Prostate gland (tissue), 2 donors: ENCODE measurements at regions not wholly inside any gene's neighbourhood (a gene's known extent, or its start where the extent isn't known, plus 50 kb on each side); places are given as distances from the start of the nearest gene placed in this dataset.
"Not testable (repeated sequence)": the region's sequence is repeated elsewhere in the genome, so short reads cannot be mapped to it uniquely, and the experiment has no call there.

Experiments
- DNase-seq: peaks from one replicate; pipeline ENCODE4 v3.0.0-alpha.2; 2019; ENCODE audit warnings: low spot score
- H3K27ac ChIP-seq, 2 donors: fragments of 200-600 bp; sonication (generic); 2 replicates each; pipeline ENCODE4 v1.5.1; 2017 to 2019
- H3K27me3 ChIP-seq: fragments of 200-600 bp; sonication (generic); replicated peaks from 2 replicates; pipeline ENCODE4 v1.5.1; 2019; ENCODE audit not compliant: insufficient read depth
- H3K36me3 ChIP-seq, 2 donors: fragments of 200-600 bp; sonication (generic); 1 replicate in 1 of 2; 2 replicates in 1 of 2; pipeline versions ENCODE4 v1.5.1 to v1.8.1; 2017 to 2019
- H3K4me1 ChIP-seq: fragments of 200-600 bp; sonication (generic); replicated peaks from 2 replicates; pipeline ENCODE4 v1.5.1; 2019
- H3K4me3 ChIP-seq, 2 donors: fragments of 200-600 bp; sonication (generic); 2 replicates each; pipeline ENCODE4 v1.5.1; 2017 to 2019
- H3K9me3 ChIP-seq: fragments of 200-600 bp; sonication (generic); 2 replicates; pipeline ENCODE4 v1.5.1; 2017
- POLR2A ChIP-seq: fragments of 450-650 bp; IDR thresholded peaks from one replicate; pipeline ENCODE4 v1.6.1; 2016; ENCODE audit warnings: antibody characterized with exemption, mild to moderate bottlenecking
- POLR2AphosphoS5 ChIP-seq: sonication (generic); formaldehyde crosslinking; IDR thresholded peaks from one replicate; pipeline ENCODE4 v1.6.1; 2017; ENCODE audit warnings: antibody characterized with exemption
- WGBS: methylation state at CpG from one replicate; pipeline ENCODE4 v1.1.5; 2018; 5-methylcytosine and 5-hydroxymethylcytosine counted together
- intact Hi-C: fragments of 100-400 bp; cut with DNase I; formaldehyde crosslinking; loops from one replicate; pipeline ENCODE4 v1.14.2; 2022
- TF ChIP-seq, protein P1 (sequence below), 4 experiments: fragments of 200-600 bp in 2 of 4; fragments of 450-650 bp in 2 of 4; sonication (generic) in 2 of 4; IDR thresholded peaks; 1 replicate in 3 of 4; 2 replicates in 1 of 4; pipeline ENCODE4 v1.5.1; 2016 to 2019; ENCODE audit warnings: antibody characterized with exemption in 4 of 4, mild to moderate bottlenecking in 2 of 4, moderate library complexity in 2 of 4

DNA sequence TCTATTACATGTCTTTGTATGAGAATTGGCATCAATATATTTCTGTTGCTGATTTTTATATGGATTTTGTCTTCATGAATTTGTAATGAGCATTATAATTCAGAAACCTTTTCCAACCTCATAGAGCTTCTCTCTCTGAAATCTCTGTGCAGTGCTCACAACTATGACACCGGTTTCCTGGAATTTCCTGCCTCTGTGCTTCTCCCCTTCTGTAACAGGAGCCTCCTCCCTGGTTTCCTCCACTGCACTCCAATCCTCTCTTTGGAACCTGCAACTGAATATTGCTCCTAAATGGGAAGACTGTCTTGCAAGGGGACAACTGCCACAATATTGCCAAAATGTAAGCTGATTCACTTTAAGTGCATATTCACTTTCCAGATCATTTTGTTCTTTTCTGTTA, 1147.9 kb downstream of the UQCRFS1 start:
- DNase-seq: no peak
- intact Hi-C loops: no loop called here
- 23% methylated on average over 1 of the region's 1 CpG for WGBS
- H3K27me3 ChIP-seq: no peaks in the 10 kb centered on the region
- H3K9me3 ChIP-seq: no peaks in the 10 kb centered on the region
- no peaks in the 10 kb centered on the region for H3K4me1 ChIP-seq
- H3K36me3 ChIP-seq: no peaks in the 10 kb centered on the region
- TF ChIP-seq, protein P1, sequence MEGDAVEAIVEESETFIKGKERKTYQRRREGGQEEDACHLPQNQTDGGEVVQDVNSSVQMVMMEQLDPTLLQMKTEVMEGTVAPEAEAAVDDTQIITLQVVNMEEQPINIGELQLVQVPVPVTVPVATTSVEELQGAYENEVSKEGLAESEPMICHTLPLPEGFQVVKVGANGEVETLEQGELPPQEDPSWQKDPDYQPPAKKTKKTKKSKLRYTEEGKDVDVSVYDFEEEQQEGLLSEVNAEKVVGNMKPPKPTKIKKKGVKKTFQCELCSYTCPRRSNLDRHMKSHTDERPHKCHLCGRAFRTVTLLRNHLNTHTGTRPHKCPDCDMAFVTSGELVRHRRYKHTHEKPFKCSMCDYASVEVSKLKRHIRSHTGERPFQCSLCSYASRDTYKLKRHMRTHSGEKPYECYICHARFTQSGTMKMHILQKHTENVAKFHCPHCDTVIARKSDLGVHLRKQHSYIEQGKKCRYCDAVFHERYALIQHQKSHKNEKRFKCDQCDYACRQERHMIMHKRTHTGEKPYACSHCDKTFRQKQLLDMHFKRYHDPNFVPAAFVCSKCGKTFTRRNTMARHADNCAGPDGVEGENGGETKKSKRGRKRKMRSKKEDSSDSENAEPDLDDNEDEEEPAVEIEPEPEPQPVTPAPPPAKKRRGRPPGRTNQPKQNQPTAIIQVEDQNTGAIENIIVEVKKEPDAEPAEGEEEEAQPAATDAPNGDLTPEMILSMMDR (IDR thresholded peaks at IDR 0.05): no peak
- TF ChIP-seq POLR2AphosphoS5 (no peak), POLR2A (no peak)
- no peak overlapping the region for H3K27ac ChIP-seq
- H3K4me3 ChIP-seq: no peak overlapping the region

GRCh38 chr19:28063702-28064101, 1149.2 kb downstream of the UQCRFS1 start:
- intact Hi-C loops: no loop called here
- Histone ChIP-seq H3K27ac (no peak overlapping the region), H3K9me3 (no peaks in the 10 kb centered on the region), H3K4me3 (no peak overlapping the region), H3K4me1 (no peaks in the 10 kb centered on the region), H3K27me3 (no peaks in the 10 kb centered on the region), H3K36me3 (no peaks in the 10 kb centered on the region)
- no peak for DNase-seq
- TF ChIP-seq POLR2A (no peak), POLR2AphosphoS5 (no peak)
- TF ChIP-seq, protein P1 (IDR thresholded peaks at IDR 0.05): no peak
- 77% methylated on average over 2 of the region's 2 CpGs for WGBS

DNA sequence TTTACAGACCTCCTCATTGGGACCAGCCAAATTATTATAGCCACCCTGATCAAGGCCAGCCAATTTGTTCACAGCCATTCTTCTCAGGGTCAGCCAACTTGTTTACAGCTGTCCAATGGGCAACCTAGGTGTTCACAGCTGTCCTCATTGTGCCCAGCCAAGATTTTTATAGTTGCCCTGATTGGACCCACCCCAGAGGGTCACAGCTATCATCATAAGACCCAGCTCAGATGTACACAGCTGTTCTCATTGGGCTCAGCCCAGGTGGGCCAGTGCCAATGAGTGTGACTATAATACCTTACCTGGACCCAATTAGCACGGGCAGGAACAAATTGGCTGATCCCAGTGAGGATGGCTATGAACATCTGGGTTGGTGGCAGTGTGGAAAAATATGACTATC, 1151.8 kb downstream of the UQCRFS1 start:
- Histone ChIP-seq H3K27ac (no peak overlapping the region), H3K4me1 (no peaks in the 10 kb centered on the region), H3K36me3 (no peaks in the 10 kb centered on the region), H3K27me3 (no peaks in the 10 kb centered on the region), H3K9me3 (no peaks in the 10 kb centered on the region), H3K4me3 (no peak overlapping the region)
- TF ChIP-seq POLR2A (no peak), POLR2AphosphoS5 (no peak)
- TF ChIP-seq, protein P1 (IDR thresholded peaks at IDR 0.05): no peak
- WGBS: 90% methylated on average over 1 of the region's 1 CpG
- DNase-seq: no peak
- intact Hi-C loops: no loop called here

GRCh38 chr19:28057026-28057425, 1155.9 kb downstream of the UQCRFS1 start:
- H3K9me3 ChIP-seq, H3K4me3 ChIP-seq, H3K27ac ChIP-seq, H3K36me3 ChIP-seq, intact Hi-C loops, H3K27me3 ChIP-seq, H3K4me1 ChIP-seq, DNase-seq: not testable (repeated sequence)

DNA sequence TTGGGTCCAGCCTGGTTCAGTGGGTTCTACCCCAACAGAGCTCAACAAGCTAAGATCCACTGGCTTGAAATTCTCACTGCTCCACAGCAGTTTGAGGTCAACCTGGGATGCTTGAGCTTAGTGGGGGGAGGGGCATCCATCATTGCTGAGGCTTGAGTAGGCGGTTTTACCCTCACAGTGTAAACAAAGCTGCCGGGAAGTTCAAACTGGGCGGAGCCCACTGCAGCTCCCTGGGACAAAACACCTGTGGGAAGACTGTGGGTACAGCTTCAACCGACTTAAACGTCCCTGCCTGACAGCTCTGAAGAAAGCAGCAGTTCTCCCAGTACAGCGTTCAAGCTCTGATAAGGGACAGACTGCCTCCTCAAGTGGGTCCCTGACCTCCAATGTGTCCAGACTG, 1161.9 kb downstream of the UQCRFS1 start:
- 40% methylated on average over 6 of the region's 6 CpGs for WGBS
- H3K27ac ChIP-seq: no peak overlapping the region
- TF ChIP-seq, protein P1 (IDR thresholded peaks at IDR 0.05): no peak
- TF ChIP-seq POLR2A (no peak), POLR2AphosphoS5 (no peak)
- no peaks in the 10 kb centered on the region for H3K9me3 ChIP-seq
- intact Hi-C loops: no loop called here
- DNase-seq: no peak
- no peaks in the 10 kb centered on the region for H3K4me1 ChIP-seq
- H3K27me3 ChIP-seq: no peaks in the 10 kb centered on the region
- no peak overlapping the region for H3K4me3 ChIP-seq
- no peaks in the 10 kb centered on the region for H3K36me3 ChIP-seq
